SK-N-SH treated with all-trans-retinoic acid at 6 μM for 48 hours (cell line): ENCODE measurements at regions not wholly inside any gene's neighbourhood (a gene's known extent, or its start where the extent isn't known, plus 50 kb on each side); places are given as distances from the start of the nearest gene placed in this dataset.

Experiments
- ARNTL ChIP-seq: fragments of 450-650 bp; formaldehyde crosslinking; IDR thresholded peaks from 2 replicates; pipeline ENCODE4 v1.5.0; 2020; ENCODE audit warnings: low read depth, mild to moderate bottlenecking, moderate library complexity, borderline replicate concordance
- CSRNP3 ChIP-seq: fragments of 250-450 bp; sonication (Bioruptor Pico); IDR thresholded peaks from 2 replicates; pipeline ENCODE4 v1.5.1; 2021; ENCODE audit warnings: mild to moderate bottlenecking, moderate library complexity
- GLIS3 ChIP-seq: fragments of 250-450 bp; sonication (Bioruptor Pico); IDR thresholded peaks from 2 replicates; pipeline ENCODE4 v1.5.0; 2020; ENCODE audit warnings: mild to moderate bottlenecking, moderate library complexity
- OSR1 ChIP-seq: fragments of 250-450 bp; sonication (Bioruptor Pico); IDR thresholded peaks from 2 replicates; pipeline ENCODE4 v1.8.0; 2022; ENCODE audit warnings: moderate library complexity, mild to moderate bottlenecking, inconsistent platforms
- ZFP30 ChIP-seq: fragments of 450-650 bp; formaldehyde crosslinking; IDR thresholded peaks from 2 replicates; pipeline ENCODE4 v1.5.0; 2022; ENCODE audit warnings: mild to moderate bottlenecking, moderate library complexity
- ZNF565 ChIP-seq: fragments of 450-650 bp; formaldehyde crosslinking; conservative IDR thresholded peaks from 2 replicates; pipeline ENCODE4 v1.5.0; 2020; ENCODE audit warnings: low read depth, mild to moderate bottlenecking, moderate library complexity
- ZNF8 ChIP-seq: fragments of 450-650 bp; formaldehyde crosslinking; IDR thresholded peaks from 2 replicates; pipeline ENCODE4 v1.5.0; 2020; ENCODE audit warnings: mild to moderate bottlenecking, moderate library complexity
- TF ChIP-seq, protein P1 (sequence below): fragments of 250-450 bp; sonication (Bioruptor Pico); IDR thresholded peaks from 2 replicates; pipeline ENCODE4 v1.8.0; 2020; ENCODE audit warnings: mild to moderate bottlenecking, moderate library complexity, borderline replicate concordance
- TF ChIP-seq, protein P2 (sequence below): fragments of 250-450 bp; sonication (Bioruptor Pico); IDR thresholded peaks from 2 replicates; pipeline ENCODE4 v1.5.1; 2020; ENCODE audit warnings: low read depth, mild to moderate bottlenecking, moderate library complexity

DNA sequence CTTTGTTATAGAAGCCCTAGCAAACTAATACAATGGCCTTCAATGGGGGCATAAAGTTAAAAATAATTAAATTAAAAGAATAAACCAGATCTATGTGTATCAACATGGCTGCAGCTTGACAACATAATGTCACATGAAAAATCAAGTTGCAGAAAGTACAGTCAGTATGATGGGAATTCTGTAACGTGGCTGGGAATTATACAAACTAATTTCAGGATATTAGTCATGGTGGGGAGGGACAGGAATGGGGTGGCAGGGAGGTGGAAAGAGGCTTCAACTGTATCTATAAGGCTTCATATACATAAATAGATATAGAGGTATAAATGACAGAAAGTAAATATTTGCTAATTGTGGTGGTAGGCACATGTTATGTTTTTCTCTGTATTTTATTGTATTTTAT is 107.1 kb downstream of the UNC5CL start:
- TF ChIP-seq GLIS3 (CRISPR knock-in tag) (no peak), ARNTL (CRISPR knock-in tag) (no peak), ZNF8 (CRISPR knock-in tag) (no peak), CSRNP3 (no peak), ZFP30 (CRISPR knock-in tag) (no peak), OSR1 (CRISPR knock-in tag) (no peak), ZNF565 (CRISPR knock-in tag) (no peak)
- TF ChIP-seq, protein P1, sequence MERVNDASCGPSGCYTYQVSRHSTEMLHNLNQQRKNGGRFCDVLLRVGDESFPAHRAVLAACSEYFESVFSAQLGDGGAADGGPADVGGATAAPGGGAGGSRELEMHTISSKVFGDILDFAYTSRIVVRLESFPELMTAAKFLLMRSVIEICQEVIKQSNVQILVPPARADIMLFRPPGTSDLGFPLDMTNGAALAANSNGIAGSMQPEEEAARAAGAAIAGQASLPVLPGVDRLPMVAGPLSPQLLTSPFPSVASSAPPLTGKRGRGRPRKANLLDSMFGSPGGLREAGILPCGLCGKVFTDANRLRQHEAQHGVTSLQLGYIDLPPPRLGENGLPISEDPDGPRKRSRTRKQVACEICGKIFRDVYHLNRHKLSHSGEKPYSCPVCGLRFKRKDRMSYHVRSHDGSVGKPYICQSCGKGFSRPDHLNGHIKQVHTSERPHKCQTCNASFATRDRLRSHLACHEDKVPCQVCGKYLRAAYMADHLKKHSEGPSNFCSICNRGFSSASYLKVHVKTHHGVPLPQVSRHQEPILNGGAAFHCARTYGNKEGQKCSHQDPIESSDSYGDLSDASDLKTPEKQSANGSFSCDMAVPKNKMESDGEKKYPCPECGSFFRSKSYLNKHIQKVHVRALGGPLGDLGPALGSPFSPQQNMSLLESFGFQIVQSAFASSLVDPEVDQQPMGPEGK (CRISPR knock-in tag): no peak
- TF ChIP-seq, protein P2, sequence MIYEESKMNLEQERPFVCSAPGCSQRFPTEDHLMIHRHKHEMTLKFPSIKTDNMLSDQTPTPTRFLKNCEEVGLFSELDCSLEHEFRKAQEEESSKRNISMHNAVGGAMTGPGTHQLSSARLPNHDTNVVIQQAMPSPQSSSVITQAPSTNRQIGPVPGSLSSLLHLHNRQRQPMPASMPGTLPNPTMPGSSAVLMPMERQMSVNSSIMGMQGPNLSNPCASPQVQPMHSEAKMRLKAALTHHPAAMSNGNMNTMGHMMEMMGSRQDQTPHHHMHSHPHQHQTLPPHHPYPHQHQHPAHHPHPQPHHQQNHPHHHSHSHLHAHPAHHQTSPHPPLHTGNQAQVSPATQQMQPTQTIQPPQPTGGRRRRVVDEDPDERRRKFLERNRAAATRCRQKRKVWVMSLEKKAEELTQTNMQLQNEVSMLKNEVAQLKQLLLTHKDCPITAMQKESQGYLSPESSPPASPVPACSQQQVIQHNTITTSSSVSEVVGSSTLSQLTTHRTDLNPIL (CRISPR knock-in tag): no peak
